ENCODE measurements at regions not wholly inside any gene's neighbourhood (a gene's known extent, or its start where the extent isn't known, plus 50 kb on each side); places are given as distances from the start of the nearest gene placed in this dataset.

- TF ChIP-seq CTCF (IDR thresholded peaks at IDR 0.05) (no peak), POLR2A (IDR thresholded peaks at IDR 0.05) (no peak)
Measured at GRCh38 chr6:109225946-109226345, 130.6 kb downstream of the CEP57L1 start.

Measured in lower leg skin (tissue), 3 donors.